Erythroblast (primary cell): ENCODE measurements at regions not wholly inside any gene's neighbourhood (a gene's known extent, or its start where the extent isn't known, plus 50 kb on each side); places are given as distances from the start of the nearest gene placed in this dataset.

ENCODE experiments used
- DNase-seq, 2 experiments: peaks; one replicate each; lab custom pipeline; 2025; lab: John Stamatoyannopoulos, UW
- GATA1 ChIP-seq: IDR thresholded peaks from 2 replicates; pipeline ENCODE4 v1.6.1; 2011; ENCODE audit warnings: low read depth, mild to moderate bottlenecking, control low read depth, low read length, moderate library complexity
- POLR2A ChIP-seq: IDR thresholded peaks from 2 replicates; pipeline ENCODE4 v1.6.1; 2011; ENCODE audit warnings: mild to moderate bottlenecking, low read length

DNA sequence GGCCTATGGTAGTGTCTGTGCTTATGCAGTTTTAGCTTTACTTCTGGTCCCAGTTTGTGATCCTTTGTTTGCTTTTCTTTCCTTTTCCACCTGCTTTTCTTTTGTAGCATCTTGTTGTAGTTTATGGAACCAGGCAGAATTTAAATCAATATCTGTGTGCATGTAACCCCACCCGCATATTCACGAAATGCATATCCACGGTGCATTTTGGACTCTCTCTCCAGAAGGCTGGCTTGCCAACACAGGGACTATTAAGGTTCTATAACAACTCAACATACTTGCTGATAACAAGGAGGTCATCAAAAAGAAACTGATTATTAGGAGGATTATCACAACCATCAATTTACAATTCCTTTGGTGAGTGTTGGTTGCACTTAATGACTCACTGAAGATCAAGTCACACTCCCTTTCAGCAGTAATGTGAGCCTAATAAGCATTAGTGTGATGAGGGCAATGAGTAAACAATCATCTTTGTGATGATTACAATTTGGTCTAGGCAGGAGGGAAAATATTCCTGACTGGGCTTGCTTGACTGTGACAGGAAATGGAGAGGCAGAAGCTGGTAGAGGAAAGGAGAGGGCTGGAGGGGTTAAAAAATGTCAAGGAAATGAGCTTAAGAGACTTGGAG lies 378.6 kb downstream of the REEP3 start:
- TF ChIP-seq GATA1 (no peak), POLR2A (no peak)
- DNase-seq, result no peak

DNA sequence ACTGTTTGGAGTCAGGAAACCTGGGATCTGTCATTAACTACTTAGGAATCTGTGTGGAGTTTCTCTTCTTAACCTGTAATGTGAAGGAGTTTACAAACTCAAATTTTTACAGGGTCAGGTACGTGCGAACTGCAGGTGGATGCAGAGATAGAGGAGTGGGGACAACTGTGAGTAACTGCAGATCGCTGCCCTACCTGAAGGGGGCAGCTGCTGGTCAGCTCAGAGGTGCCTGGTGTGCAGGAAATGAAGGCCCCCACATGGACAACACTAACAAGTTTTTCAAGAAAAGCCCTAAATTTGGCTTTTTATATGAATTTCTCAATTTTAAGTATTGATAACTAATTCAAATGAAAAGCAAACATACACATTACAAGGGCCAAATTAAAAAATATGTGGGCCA lies 380.0 kb downstream of the REEP3 start:
- peak; percentile 2 to 19 for DNase-seq

DNA sequence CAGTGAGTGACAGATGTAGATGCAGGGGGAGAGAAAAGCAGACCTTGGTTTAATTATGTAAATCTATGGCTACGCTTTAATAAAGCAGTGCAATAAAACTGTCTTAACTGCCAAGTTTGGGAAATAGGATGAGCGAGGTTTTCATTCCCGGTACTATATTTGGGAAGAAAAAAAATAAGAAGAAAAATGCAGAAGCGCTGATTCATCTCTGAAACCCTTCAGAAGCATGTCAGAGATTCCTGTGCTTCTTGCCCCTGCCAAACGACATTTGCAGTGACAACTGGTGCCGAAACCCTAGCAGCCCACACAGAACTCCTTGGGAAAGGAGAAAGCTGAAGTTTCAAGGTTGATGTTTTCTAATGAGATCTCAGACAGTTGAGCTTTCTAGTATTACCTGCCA lies 380.7 kb downstream of the REEP3 start:
- no peak for DNase-seq
- TF ChIP-seq POLR2A (no peak), GATA1 (no peak)

More for the DNA sequence above, 380.0 kb downstream of the REEP3 start:
- TF ChIP-seq POLR2A (no peak), GATA1 (no peak)

DNA sequence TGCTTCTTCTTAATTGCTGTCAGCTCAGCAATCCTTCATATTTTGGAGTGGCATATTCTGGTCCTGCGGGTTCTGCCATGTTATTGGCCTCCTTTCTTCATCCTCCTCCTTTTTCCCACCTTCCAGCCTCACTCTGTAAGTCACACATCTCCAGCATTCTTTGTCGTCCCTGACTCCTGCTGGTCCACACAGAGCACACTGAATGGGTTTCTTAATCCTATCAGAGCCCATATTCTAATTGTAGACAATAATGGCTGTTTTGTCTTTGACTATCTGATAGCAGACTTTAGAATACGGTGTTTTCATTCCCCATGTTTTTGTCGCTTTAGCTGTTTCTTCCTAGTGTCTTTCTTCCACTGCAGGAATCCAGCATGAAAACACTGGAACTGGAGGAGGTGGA lies 389.6 kb downstream of the REEP3 start:
- DNase-seq, result no peak
- no peak for TF ChIP-seq GATA1

DNA sequence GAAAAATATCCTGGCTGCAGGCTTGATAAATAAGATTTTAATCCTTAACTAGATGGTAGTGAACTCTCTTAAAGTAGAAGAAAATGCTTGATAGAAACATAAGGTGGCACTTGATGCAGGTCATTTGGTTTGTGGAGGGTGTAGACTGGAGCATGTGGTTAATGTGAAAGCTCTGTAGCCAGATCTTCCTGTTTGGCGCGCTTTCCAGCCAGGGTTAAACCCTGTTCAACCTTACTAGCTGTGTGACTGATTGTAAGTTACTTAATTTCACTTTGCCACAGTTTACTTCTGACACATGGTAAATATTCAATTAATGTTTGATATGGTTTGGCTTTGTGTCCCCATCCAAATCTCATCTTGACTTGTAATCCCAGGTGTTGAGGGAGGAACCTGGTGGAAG lies 394.0 kb downstream of the REEP3 start:
- TF ChIP-seq GATA1, result no peak
- no peak for TF ChIP-seq POLR2A
- no peak for DNase-seq

DNA sequence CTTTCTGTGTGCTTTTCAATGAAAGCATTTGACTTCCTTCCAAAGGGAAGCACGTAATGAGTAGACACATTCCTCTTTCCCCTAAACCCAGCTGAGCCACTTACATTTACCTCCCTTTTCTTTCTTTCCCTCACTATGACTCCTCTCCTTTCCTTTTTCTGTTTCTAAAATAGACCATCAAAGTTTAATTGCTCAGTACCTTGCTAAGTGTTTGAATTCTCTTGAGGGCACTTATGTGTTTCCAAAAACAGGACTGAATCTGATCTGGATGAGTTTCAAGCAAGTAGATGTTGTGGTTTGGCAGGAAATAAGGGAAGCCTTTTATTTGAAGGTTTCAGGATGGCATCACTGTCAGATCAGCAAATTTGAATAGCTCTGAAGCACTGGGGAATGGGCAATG lies 396.2 kb downstream of the REEP3 start:
- DNase-seq, result no peak
- TF ChIP-seq POLR2A (no peak), GATA1 (no peak)

DNA sequence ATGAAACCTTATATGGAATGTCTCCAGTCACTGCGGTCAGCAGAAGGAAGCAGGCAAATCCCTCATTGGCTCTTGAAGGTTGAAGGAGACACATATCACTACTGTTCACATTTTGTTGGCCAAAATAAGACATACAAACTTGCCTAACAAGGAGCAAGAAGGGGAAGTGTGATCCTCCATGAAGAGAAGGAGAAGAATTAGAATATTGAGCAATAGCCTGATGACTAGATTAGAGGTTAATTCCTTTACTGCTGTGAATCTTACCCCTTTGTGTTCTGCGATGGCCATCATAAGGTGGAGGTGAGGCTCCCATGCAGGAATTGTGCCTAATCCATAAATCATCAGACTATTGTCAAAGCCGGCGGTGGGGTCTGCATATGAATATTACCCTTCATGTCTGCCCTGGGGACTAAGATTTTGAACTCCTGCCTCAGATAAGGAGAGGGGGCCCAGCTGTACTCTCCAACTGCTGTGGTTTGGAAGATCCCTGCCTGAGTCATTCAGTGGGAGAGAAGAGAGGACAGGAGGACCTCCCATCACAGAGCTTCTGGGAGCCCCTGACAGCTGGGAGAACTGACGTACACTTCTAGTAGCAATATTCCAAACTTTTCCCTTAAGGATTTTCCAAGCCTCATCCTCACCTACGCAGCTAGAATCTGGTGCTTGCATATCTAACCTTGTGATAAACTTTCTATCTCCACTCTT lies 398.5 kb downstream of the REEP3 start:
- no peak for TF ChIP-seq POLR2A
- TF ChIP-seq GATA1, result no peak
- no peak for DNase-seq

DNA sequence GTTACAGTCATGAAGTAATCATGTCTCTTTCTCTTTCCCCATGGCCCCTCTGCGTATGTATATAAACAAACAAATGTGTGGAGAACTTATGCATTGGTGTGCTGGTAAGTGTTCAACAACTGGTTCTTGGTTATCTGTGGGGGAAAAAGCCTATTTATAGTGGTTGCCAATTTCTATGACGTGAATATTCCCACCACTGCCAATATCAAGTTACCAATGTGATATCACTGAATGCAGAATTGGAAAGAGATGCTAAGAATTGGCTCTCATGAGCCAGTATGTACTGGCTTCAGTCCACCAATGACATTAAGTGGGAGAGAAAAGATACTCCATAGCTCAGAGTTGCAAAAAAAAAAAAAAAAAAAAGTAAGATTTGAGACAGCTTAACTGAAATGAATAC lies 399.7 kb downstream of the REEP3 start:
- no peak for DNase-seq
- TF ChIP-seq GATA1 (no peak), POLR2A (no peak)

DNA sequence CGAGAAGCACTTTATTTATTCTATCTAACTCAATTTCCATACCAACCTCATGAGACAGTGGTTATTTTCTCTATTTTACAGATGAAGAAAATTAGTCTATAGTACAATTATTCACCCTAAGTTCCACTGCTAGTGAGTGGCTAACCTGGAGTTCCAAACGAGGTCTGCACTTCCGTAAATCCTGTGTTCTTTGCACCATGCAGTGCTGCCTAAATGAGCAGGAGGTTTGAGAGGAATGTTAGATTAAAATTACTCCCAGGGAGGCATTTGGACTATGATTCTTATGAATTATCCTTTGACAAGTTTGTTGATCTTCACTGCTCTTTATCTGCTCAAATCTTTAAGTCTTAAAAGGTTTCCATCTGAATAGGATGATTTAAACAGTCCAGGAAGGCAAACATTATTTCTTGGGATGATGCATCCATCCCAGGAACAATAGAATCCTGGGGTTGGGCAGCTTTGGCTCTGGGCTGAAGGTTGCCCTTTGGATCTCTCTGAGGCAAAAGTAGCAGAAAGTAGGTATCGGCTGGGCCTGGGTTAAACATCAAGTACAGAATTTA lies 400.8 kb downstream of the REEP3 start:
- DNase-seq, result no peak
- no peak for TF ChIP-seq GATA1
- TF ChIP-seq POLR2A, result no peak

DNA sequence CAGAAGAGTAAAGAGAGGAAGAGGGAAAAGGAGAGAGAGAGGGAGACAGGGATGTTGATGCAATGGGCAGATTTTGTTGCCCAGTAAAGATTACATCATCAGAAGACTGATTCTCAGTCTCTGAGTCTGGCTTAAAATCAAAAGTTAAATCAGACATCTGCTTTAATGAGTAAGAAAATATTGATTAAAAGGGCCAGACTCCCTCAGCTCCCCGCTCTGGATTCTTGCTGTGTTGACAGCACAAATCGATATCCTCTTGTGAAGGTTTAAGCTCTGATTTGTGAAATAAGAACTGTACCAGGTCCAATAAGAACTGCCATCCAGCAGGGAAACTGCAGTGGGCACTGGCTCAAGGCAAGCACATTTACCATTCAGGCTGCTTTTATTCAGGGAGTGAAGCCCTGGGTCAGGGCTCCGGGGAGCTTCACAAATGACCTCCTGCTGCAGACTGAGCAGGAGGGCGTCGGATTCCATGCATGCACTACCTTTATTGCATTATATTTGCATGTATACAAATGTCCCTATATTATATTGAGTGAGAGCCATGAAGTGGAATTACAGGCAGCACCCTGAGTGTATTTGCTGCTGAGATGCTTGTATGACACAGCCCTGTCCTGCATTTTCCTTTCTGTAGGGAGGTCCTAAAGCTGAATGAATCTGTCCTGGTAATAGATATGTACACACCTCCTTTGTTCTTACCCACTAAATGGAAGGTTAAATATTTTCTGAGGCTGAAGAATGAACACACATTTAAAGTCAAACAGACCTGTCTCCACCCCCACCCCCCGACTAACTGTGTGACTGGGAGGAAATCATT lies 401.5 kb downstream of the REEP3 start:
- DNase-seq, result no peak

DNA sequence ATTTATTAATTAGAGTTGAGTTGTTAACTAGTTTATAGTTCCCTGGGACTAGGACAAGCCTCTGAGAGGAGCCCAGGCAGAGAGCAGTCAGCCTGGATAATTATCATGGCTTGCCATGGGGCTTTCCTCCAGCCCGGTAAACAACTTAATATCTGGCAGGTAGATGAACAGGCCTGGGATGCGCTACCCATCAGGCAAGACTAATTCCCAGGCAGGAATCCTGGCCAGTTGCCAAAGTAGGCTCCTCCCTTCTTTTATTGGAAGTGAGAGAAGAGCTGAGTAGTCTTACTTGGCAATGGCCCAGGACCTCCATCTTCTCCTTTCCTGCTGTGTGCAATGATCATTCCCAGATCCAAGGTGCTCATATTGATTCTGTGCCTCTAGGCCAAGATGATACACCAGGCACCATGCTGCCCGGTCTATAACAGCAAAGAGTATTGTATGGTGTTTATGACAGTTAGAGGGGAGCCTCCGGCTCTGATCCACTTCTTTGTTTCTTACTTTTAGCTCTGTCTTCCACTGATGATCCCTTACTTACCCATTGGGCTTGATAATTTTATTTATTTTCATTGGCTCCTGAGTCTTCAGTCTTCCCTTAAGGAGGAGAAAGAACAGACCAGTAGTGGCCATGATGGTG lies 408.7 kb downstream of the REEP3 start:
- peak in 1 of 2 experiments; percentile 4 for DNase-seq
- no peak for TF ChIP-seq GATA1
- no peak for TF ChIP-seq POLR2A

More for the DNA sequence above, 401.5 kb downstream of the REEP3 start:
- TF ChIP-seq POLR2A (no peak), GATA1 (no peak)

DNA sequence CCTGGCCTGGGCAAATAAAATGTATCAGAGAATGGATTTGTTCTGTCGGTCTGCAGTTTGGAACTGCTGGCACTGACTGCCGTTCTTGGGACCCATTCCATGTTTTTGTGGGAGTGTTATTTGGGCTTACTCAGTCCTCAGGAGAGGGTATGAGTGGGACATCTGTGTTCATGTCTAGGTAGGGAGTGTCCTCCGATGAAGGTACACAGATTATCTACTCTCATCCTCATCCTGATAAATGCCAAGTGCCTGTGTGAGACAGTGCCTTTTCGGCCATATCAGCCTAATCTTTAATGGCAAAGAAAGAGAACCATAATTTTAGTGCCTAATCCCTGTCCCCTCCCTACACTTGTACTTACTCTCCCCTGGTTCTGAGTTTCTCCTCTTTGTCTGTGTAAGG lies 409.4 kb downstream of the REEP3 start:
- DNase-seq, result no peak
- no peak for TF ChIP-seq POLR2A
- no peak for TF ChIP-seq GATA1

DNA sequence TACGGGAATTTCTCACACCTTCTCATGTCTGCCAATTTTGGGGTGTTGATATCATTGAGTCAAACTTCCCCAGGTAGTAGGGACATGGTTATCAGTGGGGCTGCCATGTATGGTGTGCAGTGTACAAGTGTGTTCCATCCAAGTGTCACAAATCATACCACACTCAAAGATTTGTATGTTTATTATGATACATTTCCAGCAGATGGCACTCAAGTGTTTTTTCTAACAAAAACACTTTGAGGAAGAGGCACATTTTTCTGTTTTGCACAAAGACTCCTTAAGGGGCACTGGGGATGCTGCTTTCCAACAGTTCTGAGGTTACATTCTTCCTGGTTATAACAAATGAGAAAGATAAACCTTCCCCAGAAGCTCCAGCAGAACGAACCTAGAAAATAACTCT lies 414.5 kb downstream of the REEP3 start:
- TF ChIP-seq POLR2A, result no peak
- no peak for TF ChIP-seq GATA1
- DNase-seq, result no peak

DNA sequence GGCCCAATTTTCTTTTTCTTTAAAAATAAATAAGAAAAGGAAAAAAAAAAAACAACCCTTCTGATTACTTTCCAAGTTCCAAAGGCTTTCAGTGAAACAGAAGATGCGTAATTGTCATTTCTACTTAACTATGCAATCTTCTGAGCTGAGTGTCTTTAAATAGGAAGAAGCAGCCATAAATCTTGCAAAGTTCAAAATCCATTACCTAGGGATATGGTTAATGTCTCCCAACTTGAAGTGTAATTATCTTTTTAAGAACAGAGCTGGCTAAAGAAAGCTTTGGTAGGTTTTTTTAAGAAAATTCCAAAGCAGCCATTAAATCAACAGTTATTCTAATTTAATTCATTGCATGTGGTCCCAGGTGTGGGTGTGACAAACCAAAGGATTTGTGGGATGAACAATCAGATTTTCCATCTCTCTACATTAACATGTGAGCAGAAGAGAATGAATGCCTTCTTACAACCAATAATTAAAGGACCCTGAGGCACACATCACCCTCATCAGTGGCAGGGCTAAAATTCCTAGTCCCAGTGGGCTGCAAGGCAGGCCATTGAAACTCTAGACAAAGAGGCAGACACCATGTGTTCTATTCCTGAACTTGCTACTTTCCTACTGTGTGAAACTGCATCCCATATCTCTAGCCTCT lies 419.2 kb downstream of the REEP3 start:
- DNase-seq, result no peak
- TF ChIP-seq GATA1 (no peak), POLR2A (no peak)
